Neural cell (in vitro differentiated cells): ENCODE measurements at regions not wholly inside any gene's neighbourhood (a gene's known extent, or its start where the extent isn't known, plus 50 kb on each side); places are given as distances from the start of the nearest gene placed in this dataset.
A peak's percentile ranks its signal among the peaks of the same experiment; 100 is the strongest.

Experiments used
- H2AFZ ChIP-seq: fragments of 200-600, 300-800 bp; sonication (generic), shearing (Covaris generic); 2 replicates; pipeline ENCODE4 v1.6.0; 2014; ENCODE audit warnings: low read depth, mild to moderate bottlenecking, antibody characterized with exemption, low read length, moderate library complexity
- H3F3A ChIP-seq: fragments of 200-600 bp; shearing (Covaris generic); 2 replicates; pipeline ENCODE4 v1.6.1; 2016; ENCODE audit warnings: mild to moderate bottlenecking, moderate library complexity, mixed read lengths, antibody characterized with exemption, low read length; ENCODE audit not compliant: insufficient read depth, poor library complexity, severe bottlenecking
- H3K27ac ChIP-seq: fragments of 200-600, 300-800 bp; sonication (generic), shearing (Covaris generic); 2 replicates; pipeline ENCODE4 v1.5.1; 2014; ENCODE audit warnings: mild to moderate bottlenecking, low read length, moderate library complexity
- H3K27me3 ChIP-seq: fragments of 300-800, 200-600 bp; sonication (generic), shearing (Covaris generic); 2 replicates; pipeline ENCODE4 v1.6.0; 2014; ENCODE audit warnings: mild to moderate bottlenecking, low read depth, low read length, moderate library complexity; ENCODE audit not compliant: insufficient read depth
- H3K36me3 ChIP-seq: fragments of 300-800, 200-600 bp; sonication (generic), shearing (Covaris generic); 2 replicates; pipeline ENCODE4 v1.5.1; 2014; ENCODE audit warnings: mild to moderate bottlenecking, antibody characterized with exemption, low read length, moderate library complexity; ENCODE audit not compliant: insufficient read depth
- H3K4me2 ChIP-seq: fragments of 300-800, 200-600 bp; sonication (generic), shearing (Covaris generic); 2 replicates; pipeline ENCODE4 v1.6.0; 2014; ENCODE audit warnings: mild to moderate bottlenecking, low read length
- H3K4me3 ChIP-seq: fragments of 300-800, 200-600 bp; sonication (generic), shearing (Covaris generic); 2 replicates; pipeline ENCODE4 v1.5.1; 2014; ENCODE audit warnings: mild to moderate bottlenecking, low read length, moderate library complexity
- H3K79me2 ChIP-seq: fragments of 200-600 bp; shearing (Covaris generic); replicated peaks from 2 replicates; pipeline ENCODE4 v1.6.0; 2014; ENCODE audit warnings: mild to moderate bottlenecking, low read length, moderate library complexity; ENCODE audit not compliant: insufficient read depth
- H3K9ac ChIP-seq: fragments of 300-800, 200-600 bp; sonication (generic), shearing (Covaris generic); 2 replicates; pipeline ENCODE4 v1.6.1; 2016; ENCODE audit warnings: mild to moderate bottlenecking, low read length, mixed read lengths
- H3K9me2 ChIP-seq: fragments of 200-600 bp; shearing (Covaris generic); 2 replicates; pipeline ENCODE4 v1.6.1; 2016; ENCODE audit warnings: mild to moderate bottlenecking, low read length, mixed read lengths; ENCODE audit not compliant: insufficient read depth
- H3K9me3 ChIP-seq: fragments of 200-600, 300-800 bp; sonication (generic), shearing (Covaris generic); 2 replicates; pipeline ENCODE4 v1.6.1; 2016; ENCODE audit warnings: mild to moderate bottlenecking, mixed run types, low read length, moderate library complexity, mixed read lengths
- H4K20me1 ChIP-seq: fragments of 200-600 bp; shearing (Covaris generic); 2 replicates; pipeline ENCODE4 v1.6.1; 2016; ENCODE audit warnings: mild to moderate bottlenecking, mixed run types; ENCODE audit not compliant: insufficient read depth
- CTCF ChIP-seq: fragments of 450-650 bp; IDR thresholded peaks from 2 replicates; pipeline ENCODE4 v1.5.1; 2014; ENCODE audit warnings: antibody characterized with exemption, mild to moderate bottlenecking, moderate library complexity; ENCODE audit not compliant: poor library complexity, severe bottlenecking
- EP300 ChIP-seq: fragments of 450-650 bp; conservative IDR thresholded peaks from 2 replicates; pipeline ENCODE4 v1.6.1; 2014; ENCODE audit warnings: antibody characterized with exemption, mild to moderate bottlenecking, moderate library complexity; ENCODE audit not compliant: poor library complexity, severe bottlenecking
- EZH2 ChIP-seq: fragments of 200-600, 300-800 bp; shearing (Covaris generic), sonication (generic); IDR thresholded peaks from 2 replicates; pipeline ENCODE4 v1.6.1; 2014; ENCODE audit warnings: antibody characterized with exemption, low read length, borderline replicate concordance, mild to moderate bottlenecking; ENCODE audit not compliant: insufficient read depth, poor library complexity, severe bottlenecking
- MXI1 ChIP-seq: fragments of 450-650 bp; conservative IDR thresholded peaks from 2 replicates; pipeline ENCODE4 v1.6.1; 2014; ENCODE audit warnings: antibody characterized with exemption, mild to moderate bottlenecking; ENCODE audit not compliant: poor library complexity, severe bottlenecking
- POLR2AphosphoS5 ChIP-seq: IDR thresholded peaks from 2 replicates; pipeline ENCODE4 v1.6.1; 2012
- RAD21 ChIP-seq: fragments of 450-650 bp; conservative IDR thresholded peaks from 2 replicates; pipeline ENCODE4 v1.6.1; 2014; ENCODE audit warnings: antibody characterized with exemption, mild to moderate bottlenecking, moderate library complexity
- REST ChIP-seq: IDR thresholded peaks from 2 replicates; pipeline ENCODE4 v1.6.1; 2012; ENCODE audit warnings: borderline replicate concordance
- SMC3 ChIP-seq: fragments of 450-650 bp; conservative IDR thresholded peaks from 2 replicates; pipeline ENCODE4 v1.6.1; 2014; ENCODE audit warnings: antibody characterized with exemption, mild to moderate bottlenecking, moderate library complexity; ENCODE audit not compliant: poor library complexity
- TAF1 ChIP-seq: IDR thresholded peaks from 2 replicates; pipeline ENCODE4 v1.6.1; 2012; ENCODE audit warnings: low read depth

GRCh38 chr4:138918169-138918869, 97.3 kb upstream of the NOCT start:
- Histone ChIP-seq H3K79me2 (no peaks in the 10 kb centered on the region), H3F3A (no peaks in the 10 kb centered on the region), H4K20me1 (no peaks in the 10 kb centered on the region), H3K9me3 (no peaks in the 10 kb centered on the region), H3K4me3 (no peak overlapping the region), H3K4me2 (no peak overlapping the region), H3K9me2 (no peaks in the 10 kb centered on the region), H3K9ac (no peak overlapping the region), H3K27ac (no peak overlapping the region), H2AFZ (no peak overlapping the region), H3K27me3 (no peaks in the 10 kb centered on the region), H3K36me3 (no peaks in the 10 kb centered on the region)
- TF ChIP-seq POLR2AphosphoS5 (peak; percentile 44), CTCF (no peak)

- no peak overlapping the region for H3K4me3 ChIP-seq
- H3K79me2 ChIP-seq, result no peaks in the 10 kb centered on the region
- no peak overlapping the region for H3K4me2 ChIP-seq
- no peaks in the 10 kb centered on the region for H3F3A ChIP-seq
- TF ChIP-seq REST, result no peak
- TF ChIP-seq SMC3, result no peak
- TF ChIP-seq MXI1, result no peak
- no peak for TF ChIP-seq POLR2AphosphoS5
- no peak for TF ChIP-seq EP300
- no peak for TF ChIP-seq CTCF
- no peak for TF ChIP-seq RAD21
- no peak for TF ChIP-seq TAF1
- TF ChIP-seq EZH2, result no peak
- H3K27me3 ChIP-seq, result no peaks in the 10 kb centered on the region
- H4K20me1 ChIP-seq, result no peaks in the 10 kb centered on the region
- no peaks in the 10 kb centered on the region for H3K9me2 ChIP-seq
- no peak overlapping the region for H3K27ac ChIP-seq
- H2AFZ ChIP-seq, result no peak overlapping the region
- H3K36me3 ChIP-seq, result no peaks in the 10 kb centered on the region
- no peak overlapping the region for H3K9ac ChIP-seq
- H3K9me3 ChIP-seq, result no peaks in the 10 kb centered on the region
Observed at GRCh38 chr4:138916763-138917162, 98.8 kb upstream of the NOCT start.
